ENCODE measurements at regions not wholly inside any gene's neighbourhood (a gene's known extent, or its start where the extent isn't known, plus 50 kb on each side); places are given as distances from the start of the nearest gene placed in this dataset.

DNA sequence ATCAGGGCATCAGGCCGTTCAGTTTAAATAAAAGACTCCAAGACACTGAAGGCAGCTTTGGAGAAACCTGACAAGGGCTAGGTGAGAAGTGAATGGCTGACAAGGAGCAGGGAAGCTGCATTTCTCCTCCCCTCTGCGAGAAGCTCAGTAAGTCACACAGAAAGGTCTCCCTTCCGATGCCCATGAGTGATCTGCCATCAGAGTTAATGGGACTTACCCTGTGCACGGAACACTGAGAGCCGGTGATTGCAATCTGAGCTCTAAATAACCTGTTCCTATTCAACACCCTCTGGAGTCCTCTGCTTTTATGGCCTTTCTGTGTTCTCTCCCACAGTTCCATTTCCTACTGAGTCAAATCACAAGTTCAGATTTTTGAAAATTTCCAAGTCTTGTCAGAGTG lies 322.2 kb upstream of the MYT1L start:
- intact Hi-C loops (cut with micrococcal nuclease; ENCODE audit: unreplicated experiment), result no loop called here
- no peaks in the 10 kb centered on the region for H3K36me3 Mint-ChIP-seq (ENCODE audit: insufficient read depth, unreplicated experiment)
- H3K27me3 Mint-ChIP-seq (ENCODE audit: insufficient read depth, unreplicated experiment), result peaks cover under 1% of the 10 kb centered on the region
- Histone ChIP-seq H3K9me3 (no peaks in the 10 kb centered on the region), H3K27me3 (replicated peaks; ENCODE audit: control insufficient read depth, insufficient read depth, low read length) (no peaks in the 10 kb centered on the region), H3K4me1 (no peaks in the 10 kb centered on the region), H3K36me3 (ENCODE audit: control insufficient read depth, insufficient read depth, low read length) (no peaks in the 10 kb centered on the region), H3K4me3 (ENCODE audit: low read depth, low read length) (no peak overlapping the region)
- TF ChIP-seq, protein P1, sequence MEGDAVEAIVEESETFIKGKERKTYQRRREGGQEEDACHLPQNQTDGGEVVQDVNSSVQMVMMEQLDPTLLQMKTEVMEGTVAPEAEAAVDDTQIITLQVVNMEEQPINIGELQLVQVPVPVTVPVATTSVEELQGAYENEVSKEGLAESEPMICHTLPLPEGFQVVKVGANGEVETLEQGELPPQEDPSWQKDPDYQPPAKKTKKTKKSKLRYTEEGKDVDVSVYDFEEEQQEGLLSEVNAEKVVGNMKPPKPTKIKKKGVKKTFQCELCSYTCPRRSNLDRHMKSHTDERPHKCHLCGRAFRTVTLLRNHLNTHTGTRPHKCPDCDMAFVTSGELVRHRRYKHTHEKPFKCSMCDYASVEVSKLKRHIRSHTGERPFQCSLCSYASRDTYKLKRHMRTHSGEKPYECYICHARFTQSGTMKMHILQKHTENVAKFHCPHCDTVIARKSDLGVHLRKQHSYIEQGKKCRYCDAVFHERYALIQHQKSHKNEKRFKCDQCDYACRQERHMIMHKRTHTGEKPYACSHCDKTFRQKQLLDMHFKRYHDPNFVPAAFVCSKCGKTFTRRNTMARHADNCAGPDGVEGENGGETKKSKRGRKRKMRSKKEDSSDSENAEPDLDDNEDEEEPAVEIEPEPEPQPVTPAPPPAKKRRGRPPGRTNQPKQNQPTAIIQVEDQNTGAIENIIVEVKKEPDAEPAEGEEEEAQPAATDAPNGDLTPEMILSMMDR (IDR thresholded peaks at IDR 0.05; ENCODE audit: insufficient read depth in 1 of 2, low read depth in 1 of 2, low read length in 1 of 2, severe bottlenecking in 1 of 2, unreplicated experiment in 1 of 2), result no peak
- BruUV-seq (replicated peaks), result no TSS peak
- POLR2A ChIA-PET, result no interaction called here
- H3K4me1 Mint-ChIP-seq (ENCODE audit: low read depth, unreplicated experiment), result no peaks in the 10 kb centered on the region
- peaks cover 19% of the 10 kb centered on the region for H3K9me3 Mint-ChIP-seq (ENCODE audit: unreplicated experiment)
- CTCF ChIA-PET, result no interaction called here
- no peak for DNase-seq
- no peak overlapping the region for H3K27ac Mint-ChIP-seq (ENCODE audit: unreplicated experiment)
- H3K4me3 Mint-ChIP-seq (ENCODE audit: unreplicated experiment), result no peak overlapping the region

DNA sequence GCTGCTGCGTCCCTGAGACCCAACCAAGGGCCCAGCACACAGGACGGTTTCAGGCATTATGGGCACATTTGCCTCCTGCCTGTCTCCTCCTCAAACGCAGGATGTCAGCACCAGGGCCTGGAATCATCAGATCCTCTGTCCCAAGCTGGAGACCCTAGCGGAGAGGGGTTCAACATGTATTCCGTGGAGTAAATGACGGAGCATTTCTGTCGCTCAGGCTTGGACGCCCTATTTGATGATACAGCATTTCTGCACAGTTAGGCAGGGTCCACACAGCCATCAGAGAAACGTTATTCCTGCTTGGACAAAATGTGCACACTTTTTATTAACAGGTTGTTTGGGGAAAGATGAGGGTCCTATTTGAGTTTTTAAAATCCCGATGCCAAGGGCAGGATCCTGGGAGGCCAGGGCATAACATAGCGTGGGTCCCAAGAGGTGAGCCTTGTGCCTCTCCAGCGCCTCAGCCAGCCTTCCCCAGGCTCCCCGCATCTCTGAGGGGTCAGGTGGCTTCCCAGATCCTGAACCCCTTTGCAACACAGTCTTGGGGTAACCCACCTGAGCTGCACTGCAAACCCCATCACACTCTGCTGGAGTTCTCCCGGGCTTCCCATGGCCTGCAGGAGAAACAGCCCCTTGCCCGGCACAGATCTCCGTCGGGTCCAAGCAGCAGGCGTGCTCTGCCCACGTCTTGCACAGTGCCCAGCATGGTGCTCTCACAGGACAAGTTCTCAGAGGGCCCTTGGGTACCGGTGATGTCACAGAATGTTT lies 319.7 kb upstream of the MYT1L start:
- TF ChIP-seq, protein P1 (IDR thresholded peaks at IDR 0.05; ENCODE audit: insufficient read depth in 1 of 2, low read depth in 1 of 2, low read length in 1 of 2, severe bottlenecking in 1 of 2, unreplicated experiment in 1 of 2), result no peak
- ChIA-PET POLR2A (no interaction called here), CTCF (no interaction called here)
- no peaks in the 10 kb centered on the region for H3K36me3 ChIP-seq (ENCODE audit: control insufficient read depth, insufficient read depth, low read length)
- H3K27ac Mint-ChIP-seq (ENCODE audit: unreplicated experiment), result no peak overlapping the region
- DNase-seq, result no peak
- H3K27me3 ChIP-seq (replicated peaks; ENCODE audit: control insufficient read depth, insufficient read depth, low read length), result no peaks in the 10 kb centered on the region
- intact Hi-C loops (cut with micrococcal nuclease; ENCODE audit: unreplicated experiment), result no loop called here
- peaks cover 3% of the 10 kb centered on the region for H3K27me3 Mint-ChIP-seq (ENCODE audit: insufficient read depth, unreplicated experiment)
- H3K9me3 ChIP-seq, result no peaks in the 10 kb centered on the region
- no peak overlapping the region for H3K4me3 ChIP-seq (ENCODE audit: low read depth, low read length)
- no peak overlapping the region for H3K4me3 Mint-ChIP-seq (ENCODE audit: unreplicated experiment)
- H3K4me1 Mint-ChIP-seq (ENCODE audit: low read depth, unreplicated experiment), result no peaks in the 10 kb centered on the region
- no TSS peak for BruUV-seq (replicated peaks)
- H3K4me1 ChIP-seq, result no peaks in the 10 kb centered on the region
- peaks cover 23% of the 10 kb centered on the region for H3K9me3 Mint-ChIP-seq (ENCODE audit: unreplicated experiment)
- no peaks in the 10 kb centered on the region for H3K36me3 Mint-ChIP-seq (ENCODE audit: insufficient read depth, unreplicated experiment)

DNA sequence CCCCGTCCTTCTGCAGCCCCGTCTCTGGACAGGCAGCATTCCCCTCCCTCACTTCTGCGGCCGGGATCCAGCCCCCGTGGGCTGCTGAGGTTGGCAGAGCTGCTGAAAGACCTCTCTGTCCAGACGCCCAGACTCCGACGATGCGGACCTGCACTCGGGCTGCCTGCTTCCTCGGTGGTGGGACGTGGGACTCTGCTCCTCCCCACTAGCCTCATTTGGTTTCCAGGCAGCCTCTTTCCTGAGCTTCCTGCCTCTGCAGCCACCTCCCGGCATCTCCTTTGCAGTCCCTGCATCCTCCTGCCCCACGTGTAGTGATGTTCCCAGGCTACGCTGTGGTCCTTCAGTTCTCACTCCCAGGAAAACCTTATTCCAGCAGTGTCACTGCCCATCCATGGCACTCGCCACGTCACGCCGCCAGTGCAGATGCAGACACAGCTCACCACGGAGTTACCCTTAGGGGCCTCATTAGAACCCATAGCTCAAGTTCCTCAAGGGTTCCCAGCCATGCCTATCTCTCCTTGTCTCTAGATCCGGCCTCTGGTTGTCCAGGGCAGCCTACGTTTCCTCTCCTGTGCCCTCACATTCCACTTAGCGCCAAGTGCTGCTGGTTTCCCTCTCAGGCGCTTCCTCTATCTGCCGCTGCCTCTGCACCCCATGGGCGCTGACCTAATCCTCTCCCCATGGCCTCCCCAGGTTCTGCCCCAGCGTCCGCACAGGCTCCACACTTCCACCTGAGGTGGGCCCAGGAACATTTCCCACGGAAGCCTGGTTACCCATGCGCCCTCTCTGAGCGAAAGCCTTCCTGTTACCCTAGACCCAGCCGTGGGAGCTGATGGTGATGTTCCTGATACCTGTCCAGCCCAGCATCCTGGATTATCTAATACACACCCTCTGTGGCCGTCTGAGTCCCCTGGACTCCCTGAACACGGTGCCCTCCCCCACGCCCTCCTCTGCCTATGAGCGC lies 318.3 kb upstream of the MYT1L start:
- TF ChIP-seq, protein P1 (IDR thresholded peaks at IDR 0.05; ENCODE audit: insufficient read depth in 1 of 2, low read depth in 1 of 2, low read length in 1 of 2, severe bottlenecking in 1 of 2, unreplicated experiment in 1 of 2), result no peak
- Mint-ChIP-seq H3K27me3 (ENCODE audit: insufficient read depth, unreplicated experiment) (peaks cover 3% of the 10 kb centered on the region), H3K4me3 (ENCODE audit: unreplicated experiment) (no peak overlapping the region), H3K9me3 (ENCODE audit: unreplicated experiment) (peaks cover 27% of the 10 kb centered on the region), H3K36me3 (ENCODE audit: insufficient read depth, unreplicated experiment) (no peaks in the 10 kb centered on the region), H3K27ac (ENCODE audit: unreplicated experiment) (no peak overlapping the region), H3K4me1 (ENCODE audit: low read depth, unreplicated experiment) (no peaks in the 10 kb centered on the region)
- H3K9me3 ChIP-seq, result no peaks in the 10 kb centered on the region
- BruUV-seq (replicated peaks), result no TSS peak
- no peak for DNase-seq
- intact Hi-C loops (cut with micrococcal nuclease; ENCODE audit: unreplicated experiment), result no loop called here
- H3K4me3 ChIP-seq (ENCODE audit: low read depth, low read length), result no peak overlapping the region
- H3K36me3 ChIP-seq (ENCODE audit: control insufficient read depth, insufficient read depth, low read length), result no peaks in the 10 kb centered on the region
- no peaks in the 10 kb centered on the region for H3K27me3 ChIP-seq (replicated peaks; ENCODE audit: control insufficient read depth, insufficient read depth, low read length)
- no peaks in the 10 kb centered on the region for H3K4me1 ChIP-seq
- ChIA-PET CTCF (no interaction called here), POLR2A (no interaction called here)

All from Caco-2 (cell line).